PFSK-1 (cell line): ENCODE measurements at regions not wholly inside any gene's neighbourhood (a gene's known extent, or its start where the extent isn't known, plus 50 kb on each side); places are given as distances from the start of the nearest gene placed in this dataset.

Source experiments
- FOXP2 ChIP-seq: optimal IDR thresholded peaks from 2 replicates; pipeline ENCODE3; 2011; ENCODE audit warnings: borderline replicate concordance, control low read depth, inconsistent platforms; ENCODE audit not compliant: insufficient read depth; ENCODE audit errors: extremely low read length, extremely low read depth
- POLR2AphosphoS5 ChIP-seq: IDR thresholded peaks from 2 replicates; pipeline ENCODE4 v1.6.1; 2012; ENCODE audit warnings: low read depth, mild to moderate bottlenecking, control low read depth, low read length, moderate library complexity
- SIN3A ChIP-seq: IDR thresholded peaks from 2 replicates; pipeline ENCODE4 v1.6.1; 2012; ENCODE audit warnings: mild to moderate bottlenecking, low read length, moderate library complexity, borderline replicate concordance; ENCODE audit not compliant: insufficient read depth
- TAF1 ChIP-seq: IDR thresholded peaks from 2 replicates; pipeline ENCODE4 v1.6.1; 2012; ENCODE audit warnings: low read length, control low read depth, borderline replicate concordance; ENCODE audit not compliant: insufficient read depth
- TF ChIP-seq, protein P1 (sequence below), 2 experiments: IDR thresholded peaks; 2 replicates each; pipeline versions ENCODE4 v1.6.1 to v1.8.0; 2011 to 2012; ENCODE audit warnings: low read depth in 2 of 2, low read length in 2 of 2, control low read depth in 1 of 2, inconsistent platforms in 1 of 2, mild to moderate bottlenecking in 1 of 2, moderate library complexity in 1 of 2; ENCODE audit not compliant: insufficient read depth in 1 of 2

GRCh38 chr1:173367136-173367535, 110.0 kb upstream of the PRDX6 start:
- no peak for TF ChIP-seq SIN3A
- TF ChIP-seq TAF1, result no peak
- TF ChIP-seq FOXP2, result no peak
- no peak for TF ChIP-seq POLR2AphosphoS5
- TF ChIP-seq, protein P1, sequence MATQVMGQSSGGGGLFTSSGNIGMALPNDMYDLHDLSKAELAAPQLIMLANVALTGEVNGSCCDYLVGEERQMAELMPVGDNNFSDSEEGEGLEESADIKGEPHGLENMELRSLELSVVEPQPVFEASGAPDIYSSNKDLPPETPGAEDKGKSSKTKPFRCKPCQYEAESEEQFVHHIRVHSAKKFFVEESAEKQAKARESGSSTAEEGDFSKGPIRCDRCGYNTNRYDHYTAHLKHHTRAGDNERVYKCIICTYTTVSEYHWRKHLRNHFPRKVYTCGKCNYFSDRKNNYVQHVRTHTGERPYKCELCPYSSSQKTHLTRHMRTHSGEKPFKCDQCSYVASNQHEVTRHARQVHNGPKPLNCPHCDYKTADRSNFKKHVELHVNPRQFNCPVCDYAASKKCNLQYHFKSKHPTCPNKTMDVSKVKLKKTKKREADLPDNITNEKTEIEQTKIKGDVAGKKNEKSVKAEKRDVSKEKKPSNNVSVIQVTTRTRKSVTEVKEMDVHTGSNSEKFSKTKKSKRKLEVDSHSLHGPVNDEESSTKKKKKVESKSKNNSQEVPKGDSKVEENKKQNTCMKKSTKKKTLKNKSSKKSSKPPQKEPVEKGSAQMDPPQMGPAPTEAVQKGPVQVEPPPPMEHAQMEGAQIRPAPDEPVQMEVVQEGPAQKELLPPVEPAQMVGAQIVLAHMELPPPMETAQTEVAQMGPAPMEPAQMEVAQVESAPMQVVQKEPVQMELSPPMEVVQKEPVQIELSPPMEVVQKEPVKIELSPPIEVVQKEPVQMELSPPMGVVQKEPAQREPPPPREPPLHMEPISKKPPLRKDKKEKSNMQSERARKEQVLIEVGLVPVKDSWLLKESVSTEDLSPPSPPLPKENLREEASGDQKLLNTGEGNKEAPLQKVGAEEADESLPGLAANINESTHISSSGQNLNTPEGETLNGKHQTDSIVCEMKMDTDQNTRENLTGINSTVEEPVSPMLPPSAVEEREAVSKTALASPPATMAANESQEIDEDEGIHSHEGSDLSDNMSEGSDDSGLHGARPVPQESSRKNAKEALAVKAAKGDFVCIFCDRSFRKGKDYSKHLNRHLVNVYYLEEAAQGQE (IDR thresholded peaks at IDR 0.05; ENCODE audit: insufficient read depth in 1 of 2, low read depth in 2 of 2, low read length in 2 of 2), result no peak

DNA sequence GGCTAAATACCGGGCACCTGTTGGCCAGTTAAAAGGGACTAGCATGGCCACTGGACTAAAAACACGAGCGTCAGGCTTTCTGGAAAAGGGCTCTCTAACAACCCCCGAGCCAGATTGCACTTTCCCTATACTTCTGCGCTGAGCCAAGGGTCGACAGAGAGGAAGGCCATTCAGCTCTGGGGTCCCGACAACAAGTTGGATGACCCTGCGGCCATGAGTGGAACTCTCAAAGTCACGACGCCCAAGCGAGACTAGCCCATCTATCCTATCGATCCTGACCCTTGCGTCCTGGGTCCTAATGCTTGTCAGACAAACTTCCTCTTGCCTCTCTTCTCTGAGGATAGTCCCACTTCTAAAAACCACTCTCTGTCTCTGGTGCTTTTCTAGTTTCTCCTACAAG, 99.9 kb upstream of the PRDX6 start:
- TF ChIP-seq TAF1, result no peak

DNA sequence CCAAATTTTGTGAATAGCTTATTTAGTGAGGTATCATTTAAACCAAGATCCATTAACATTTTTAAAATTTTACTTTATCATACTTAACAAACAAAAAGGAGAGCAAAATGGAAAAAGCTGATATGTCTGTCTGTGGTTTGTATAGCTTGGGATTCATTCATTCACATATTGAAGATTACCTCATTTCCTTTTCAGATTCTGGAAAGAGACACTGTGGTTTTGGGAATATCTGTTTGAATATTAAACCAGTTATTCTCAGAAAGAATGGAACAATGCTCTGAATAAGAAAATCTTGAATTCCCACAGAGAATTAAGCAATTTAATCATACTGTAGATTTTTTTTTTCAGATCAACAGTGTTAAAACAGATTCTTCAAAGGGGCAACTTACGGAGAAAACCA, 93.8 kb upstream of the PRDX6 start:
- TF ChIP-seq, protein P1 (IDR thresholded peaks at IDR 0.05; ENCODE audit: insufficient read depth in 1 of 2, low read depth in 2 of 2, low read length in 2 of 2), result no peak
- TF ChIP-seq SIN3A, result no peak
- no peak for TF ChIP-seq FOXP2
- TF ChIP-seq TAF1, result no peak
- TF ChIP-seq POLR2AphosphoS5, result no peak

DNA sequence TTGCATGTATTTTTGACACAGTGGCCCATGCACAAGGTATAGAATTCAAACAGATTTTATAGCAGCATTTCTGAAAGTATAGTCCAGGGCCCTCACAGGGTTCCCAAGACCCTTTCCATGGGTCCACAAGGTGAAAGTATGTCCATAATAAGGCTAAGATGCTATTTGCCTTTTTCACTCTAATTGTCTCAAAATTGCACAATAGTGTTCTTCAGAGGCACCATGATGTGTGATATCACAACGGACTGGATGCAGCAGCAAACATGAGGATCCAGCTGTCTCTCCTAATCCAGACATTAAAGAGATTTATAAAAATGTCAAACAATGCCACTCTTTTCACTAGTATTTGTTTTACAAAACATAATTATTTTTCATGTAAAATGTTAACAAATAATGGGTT, 88.8 kb upstream of the PRDX6 start:
- TF ChIP-seq SIN3A, result no peak
- TF ChIP-seq POLR2AphosphoS5, result no peak
- TF ChIP-seq FOXP2, result no peak
- no peak for TF ChIP-seq TAF1
- TF ChIP-seq, protein P1 (IDR thresholded peaks at IDR 0.05; ENCODE audit: insufficient read depth in 1 of 2, low read depth in 2 of 2, low read length in 2 of 2), result no peak

DNA sequence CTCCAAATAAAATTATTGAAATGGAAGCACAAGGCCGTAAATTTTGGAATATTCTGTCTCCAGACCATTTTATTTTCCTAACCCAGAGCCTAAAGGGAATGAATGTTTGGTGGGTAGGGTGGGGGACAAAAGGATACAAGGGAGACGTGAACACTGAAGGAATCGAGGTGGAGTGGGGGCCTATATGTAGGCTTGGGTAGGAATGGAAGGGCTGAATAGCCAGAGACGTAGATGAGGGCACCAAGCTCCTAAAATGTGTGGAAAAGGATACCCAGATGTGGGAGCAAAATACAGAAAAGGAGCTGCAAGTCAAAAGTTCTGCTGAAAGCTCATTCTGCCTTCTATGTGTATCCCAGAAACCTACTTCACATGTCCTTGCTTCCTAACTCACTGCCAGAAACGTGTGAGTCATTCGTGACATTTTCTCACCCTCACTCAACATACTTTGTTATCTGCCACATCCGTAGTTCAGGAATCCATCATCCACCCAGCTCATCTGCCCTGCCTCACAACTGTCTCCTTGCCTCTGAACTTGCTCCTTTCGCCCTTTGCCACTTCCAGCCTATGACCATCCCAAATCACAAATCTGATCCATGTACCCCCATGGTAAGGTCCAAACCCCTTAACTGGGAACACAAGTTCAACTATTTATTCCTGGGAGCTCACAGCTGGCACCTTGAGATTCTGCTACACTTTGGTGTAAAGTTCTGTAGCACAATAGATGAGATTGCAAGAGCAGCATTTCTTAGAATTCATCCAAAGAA, 84.1 kb upstream of the PRDX6 start:
- TF ChIP-seq SIN3A (no peak), POLR2AphosphoS5 (no peak), FOXP2 (no peak), TAF1 (no peak)
- TF ChIP-seq, protein P1 (IDR thresholded peaks at IDR 0.05; ENCODE audit: insufficient read depth in 1 of 2, low read depth in 2 of 2, low read length in 2 of 2), result no peak

DNA sequence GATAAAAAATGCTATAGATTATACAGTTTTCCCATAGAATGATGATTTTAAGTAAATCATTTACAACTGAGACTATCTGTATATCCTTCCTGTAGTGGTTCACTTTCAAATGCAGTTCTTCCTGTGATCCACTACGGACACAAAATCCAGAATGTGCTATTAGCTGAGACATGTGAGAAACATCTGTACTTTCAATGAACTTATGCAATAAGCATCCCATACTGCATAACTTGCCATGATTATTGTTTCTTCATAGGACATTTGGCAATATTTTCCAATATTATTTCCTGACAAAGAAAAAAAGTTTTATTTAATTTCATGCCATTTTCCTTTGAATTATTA, 83.5 kb upstream of the PRDX6 start:
- TF ChIP-seq POLR2AphosphoS5 (no peak), TAF1 (no peak), SIN3A (no peak)
- TF ChIP-seq, protein P1 (IDR thresholded peaks at IDR 0.05; ENCODE audit: insufficient read depth in 1 of 2, low read depth in 2 of 2, low read length in 2 of 2), result no peak
